Adrenal gland (tissue), 9 donors: ENCODE measurements at regions not wholly inside any gene's neighbourhood (a gene's known extent, or its start where the extent isn't known, plus 50 kb on each side); places are given as distances from the start of the nearest gene placed in this dataset.

Source experiments
- DNase-seq, 7 donors: peaks; one replicate each; pipeline ENCODE4 v3.0.0-alpha.2; 2019 to 2020
- H3K27ac ChIP-seq, 5 donors: fragments of 200-600 bp; sonication (generic) in 4 of 5; 1 replicate in 3 of 5; 2 replicates in 2 of 5; pipeline versions ENCODE4 v1.5.1 to v1.8.0; 2016 to 2020; ENCODE audit warnings: mild to moderate bottlenecking in 1 of 5
- H3K27me3 ChIP-seq: fragments of 200-600 bp; 2 replicates; pipeline ENCODE4 v1.8.0; 2021
- H3K36me3 ChIP-seq, 2 donors: fragments of 200-600 bp; replicated peaks in 1 of 2; 1 replicate in 1 of 2; 2 replicates in 1 of 2; pipeline versions ENCODE4 v1.5.1 to v1.8.0; 2018 to 2022
- H3K4me1 ChIP-seq, 2 donors: fragments of 200-600 bp; replicated peaks in 1 of 2; 1 replicate in 1 of 2; 2 replicates in 1 of 2; pipeline versions ENCODE4 v1.5.1 to v1.8.0; 2018 to 2021
- H3K4me3 ChIP-seq, 4 donors: fragments of 200-600 bp; sonication (generic) in 3 of 4; one replicate each; pipeline ENCODE4 v1.5.1; 2016 to 2018
- H3K9me3 ChIP-seq, 3 donors: fragments of 200-600 bp; sonication (generic) in 1 of 3; replicated peaks in 1 of 3; 1 replicate in 2 of 3; 2 replicates in 1 of 3; pipeline versions ENCODE4 v1.5.1 to v1.8.0; 2016 to 2021
- POLR2A ChIP-seq, 2 donors: fragments of 450-650 bp; IDR thresholded peaks; one replicate each; pipeline ENCODE4 v1.6.1; 2017; ENCODE audit warnings: antibody characterized with exemption in 2 of 2, mild to moderate bottlenecking in 2 of 2, moderate library complexity in 1 of 2
- WGBS, 4 donors: extraction: QIAGEN DNeasy Blood & Tissue Kit in 2 of 4; methylation state at CpG; one replicate each; pipeline versions ENCODE4 v1.1.5 to v1.1.7; 2013 to 2017; 5-methylcytosine and 5-hydroxymethylcytosine counted together
- intact Hi-C, 2 donors: fragments of 100-400 bp; cut with DNase I; formaldehyde crosslinking; loops; one replicate each; pipeline versions ENCODE4 v1.14.1 to v1.15.0; 2022 to 2023
- TF ChIP-seq, protein P1 (sequence below), 6 experiments: fragments of 450-650 bp in 4 of 6; fragments of 200-600 bp in 2 of 6; sonication (generic) in 1 of 6; IDR thresholded peaks; 1 replicate in 5 of 6; 2 replicates in 1 of 6; pipeline versions ENCODE4 v1.5.1 to v1.8.0; 2016 to 2021; ENCODE audit warnings: antibody characterized with exemption in 6 of 6, mild to moderate bottlenecking in 2 of 6, moderate library complexity in 1 of 6
- donor health status: healthy with polysubstance abuse.
- donor health status: Bipolar disorder and iron deficiency.
- donor health status: DM: yes; HTN: yes; CAD: no.
- donor health status: DM: no; HTN: no; CAD: no.
- donor health status: DM: no; HTN: no; CAD: no.

DNA sequence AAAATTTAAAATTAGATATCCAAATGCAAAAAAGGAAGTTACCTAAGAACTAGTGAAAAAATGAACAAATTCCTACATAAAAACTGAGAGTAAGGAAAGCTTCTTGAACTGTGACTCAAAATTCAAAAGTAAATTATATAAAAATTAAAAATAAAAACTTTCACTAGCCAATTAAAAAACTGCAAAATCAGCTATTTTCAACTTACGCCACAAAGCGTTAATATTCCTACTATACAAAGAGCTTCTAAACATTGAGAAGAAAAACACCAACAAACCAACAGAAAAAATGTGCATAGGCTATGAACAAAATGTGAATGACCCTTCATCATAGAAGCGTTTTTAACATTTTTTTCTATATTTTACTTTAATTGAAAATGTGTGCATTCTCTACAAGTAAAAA, 445.7 kb downstream of the CDH2 start:
- no peak for TF ChIP-seq POLR2A (IDR thresholded peaks at IDR 0.05)
- TF ChIP-seq, protein P1, sequence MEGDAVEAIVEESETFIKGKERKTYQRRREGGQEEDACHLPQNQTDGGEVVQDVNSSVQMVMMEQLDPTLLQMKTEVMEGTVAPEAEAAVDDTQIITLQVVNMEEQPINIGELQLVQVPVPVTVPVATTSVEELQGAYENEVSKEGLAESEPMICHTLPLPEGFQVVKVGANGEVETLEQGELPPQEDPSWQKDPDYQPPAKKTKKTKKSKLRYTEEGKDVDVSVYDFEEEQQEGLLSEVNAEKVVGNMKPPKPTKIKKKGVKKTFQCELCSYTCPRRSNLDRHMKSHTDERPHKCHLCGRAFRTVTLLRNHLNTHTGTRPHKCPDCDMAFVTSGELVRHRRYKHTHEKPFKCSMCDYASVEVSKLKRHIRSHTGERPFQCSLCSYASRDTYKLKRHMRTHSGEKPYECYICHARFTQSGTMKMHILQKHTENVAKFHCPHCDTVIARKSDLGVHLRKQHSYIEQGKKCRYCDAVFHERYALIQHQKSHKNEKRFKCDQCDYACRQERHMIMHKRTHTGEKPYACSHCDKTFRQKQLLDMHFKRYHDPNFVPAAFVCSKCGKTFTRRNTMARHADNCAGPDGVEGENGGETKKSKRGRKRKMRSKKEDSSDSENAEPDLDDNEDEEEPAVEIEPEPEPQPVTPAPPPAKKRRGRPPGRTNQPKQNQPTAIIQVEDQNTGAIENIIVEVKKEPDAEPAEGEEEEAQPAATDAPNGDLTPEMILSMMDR (IDR thresholded peaks at IDR 0.05) = no peak
- peaks cover 0 to 6% (median 0%) of the 10 kb centered on the region in 3 donors for H3K9me3 ChIP-seq
- H3K36me3 ChIP-seq = no peaks in the 10 kb centered on the region
- 86 to 89% (median 88%) methylated on average over 3 of the region's 3 CpGs for WGBS, 4 donors
- no peak for DNase-seq
- H3K4me3 ChIP-seq = no peak overlapping the region
- no peak overlapping the region for H3K27ac ChIP-seq
- H3K27me3 ChIP-seq = no peaks in the 10 kb centered on the region
- no peaks in the 10 kb centered on the region for H3K4me1 ChIP-seq
- intact Hi-C loops = no loop called here

DNA sequence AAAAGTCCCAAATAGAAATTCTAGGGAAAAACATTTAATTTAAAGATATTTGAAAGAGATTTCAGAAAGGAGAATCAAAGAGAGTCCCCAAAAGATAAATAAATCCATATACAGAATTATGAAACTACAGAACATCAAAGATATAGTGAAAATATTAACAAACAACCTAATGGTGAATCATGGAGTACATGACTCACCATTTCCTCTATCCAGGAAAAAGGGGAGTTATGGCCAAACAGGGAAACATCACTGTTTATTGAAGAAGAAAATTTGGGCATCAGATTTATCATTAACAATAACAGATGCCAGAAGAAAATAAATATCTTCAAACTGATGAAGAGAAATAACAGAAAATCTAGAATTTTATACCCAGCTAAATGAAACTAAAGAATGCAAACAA, 448.3 kb downstream of the CDH2 start:
- no peak for TF ChIP-seq POLR2A (IDR thresholded peaks at IDR 0.05)
- TF ChIP-seq, protein P1 (IDR thresholded peaks at IDR 0.05) = no peak
- no peak for DNase-seq
- Histone ChIP-seq H3K36me3 (no peaks in the 10 kb centered on the region), H3K27me3 (no peaks in the 10 kb centered on the region), H3K4me3 (no peak overlapping the region), H3K27ac (no peak overlapping the region), H3K4me1 (no peaks in the 10 kb centered on the region), H3K9me3 (peaks cover 0 to 6% (median 0%) of the 10 kb centered on the region in 3 donors)
- intact Hi-C loops = no loop called here

DNA sequence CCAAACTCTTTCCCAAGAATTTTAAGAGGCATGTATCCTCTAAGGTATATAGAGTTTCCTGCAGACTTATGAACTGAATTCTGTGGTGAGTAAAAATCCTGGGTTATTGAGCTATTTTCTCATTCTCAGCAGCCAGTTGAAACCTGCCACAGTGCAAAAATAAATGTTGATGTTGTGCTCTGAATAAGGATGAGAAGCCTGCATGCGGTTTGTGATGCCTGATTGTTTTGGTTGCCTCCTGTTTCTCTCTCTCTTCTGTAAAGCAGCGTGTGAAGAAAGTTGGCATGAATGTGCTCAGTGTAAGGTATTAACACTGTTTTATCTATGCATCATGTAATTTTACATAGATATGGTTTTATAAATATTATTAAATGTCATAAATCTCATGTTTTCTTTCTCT, 452.6 kb downstream of the CDH2 start:
- H3K27me3 ChIP-seq = no peaks in the 10 kb centered on the region
- no peak for TF ChIP-seq POLR2A (IDR thresholded peaks at IDR 0.05)
- TF ChIP-seq, protein P1 (IDR thresholded peaks at IDR 0.05) = no peak
- no peaks in the 10 kb centered on the region for H3K36me3 ChIP-seq
- no peaks in the 10 kb centered on the region for H3K4me1 ChIP-seq
- H3K27ac ChIP-seq = no peak overlapping the region
- 71 to 88% (median 74%) methylated on average over 2 of the region's 2 CpGs for WGBS, 4 donors
- peaks cover 0 to 6% (median 0%) of the 10 kb centered on the region in 3 donors for H3K9me3 ChIP-seq
- intact Hi-C loops = no loop called here
- no peak for DNase-seq
- H3K4me3 ChIP-seq = no peak overlapping the region

DNA sequence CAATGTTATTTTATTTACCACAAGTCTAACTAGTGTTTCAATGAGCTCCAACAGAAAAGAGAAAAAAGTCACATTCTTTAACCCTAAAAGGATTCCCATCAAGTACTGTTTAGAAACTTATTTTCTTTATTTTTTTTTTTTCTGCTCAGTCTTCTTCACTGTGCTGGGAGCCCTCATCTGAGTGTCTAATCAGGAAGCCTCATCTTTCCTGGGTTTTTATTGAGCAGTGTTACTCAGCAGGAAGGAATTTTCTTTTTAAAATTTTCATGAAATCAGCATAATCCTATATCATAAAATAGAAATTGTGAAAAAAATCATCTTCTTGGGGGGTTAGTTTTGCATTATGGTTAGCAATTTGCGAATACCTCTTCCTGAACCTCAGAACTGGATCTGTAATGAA, 453.8 kb downstream of the CDH2 start:
- intact Hi-C loops = no loop called here
- WGBS, 4 donors = 50 to 82% (median 72%) methylated on average over 1 of the region's 1 CpG
- Histone ChIP-seq H3K9me3 (peaks cover 0 to 2% (median 0%) of the 10 kb centered on the region in 3 donors), H3K36me3 (no peaks in the 10 kb centered on the region), H3K4me1 (no peaks in the 10 kb centered on the region), H3K4me3 (no peak overlapping the region), H3K27ac (no peak overlapping the region), H3K27me3 (no peaks in the 10 kb centered on the region)
- TF ChIP-seq, protein P1 (IDR thresholded peaks at IDR 0.05) = no peak
- TF ChIP-seq POLR2A (IDR thresholded peaks at IDR 0.05) = no peak
- no peak for DNase-seq
